ENCODE measurements at regions not wholly inside any gene's neighbourhood (a gene's known extent, or its start where the extent isn't known, plus 50 kb on each side); places are given as distances from the start of the nearest gene placed in this dataset.

- TF ChIP-seq SIN3A (IDR thresholded peaks at IDR 0.05; ENCODE audit: borderline replicate concordance, insufficient read depth, low read length), result no peak
- no peak for TF ChIP-seq FOXP2 (optimal IDR thresholded peaks at IDR 0.05; ENCODE audit: borderline replicate concordance, extremely low read depth, extremely low read length, insufficient read depth)
- no peak for TF ChIP-seq POLR2AphosphoS5 (IDR thresholded peaks at IDR 0.05; ENCODE audit: low read depth, low read length)
- TF ChIP-seq TAF1 (IDR thresholded peaks at IDR 0.05; ENCODE audit: borderline replicate concordance, insufficient read depth, low read length), result no peak
Observed at GRCh38 chr17:74133740-74134139, 69.7 kb upstream of the RPL38 start.

- TF ChIP-seq FOXP2 (optimal IDR thresholded peaks at IDR 0.05; ENCODE audit: borderline replicate concordance, extremely low read depth, extremely low read length, insufficient read depth) (no peak), TAF1 (IDR thresholded peaks at IDR 0.05; ENCODE audit: borderline replicate concordance, insufficient read depth, low read length) (no peak), REST (IDR thresholded peaks at IDR 0.05; ENCODE audit: insufficient read depth in 1 of 2, low read depth in 2 of 2, low read length in 2 of 2) (no peak), SIN3A (IDR thresholded peaks at IDR 0.05; ENCODE audit: borderline replicate concordance, insufficient read depth, low read length) (no peak), POLR2AphosphoS5 (IDR thresholded peaks at IDR 0.05; ENCODE audit: low read depth, low read length) (no peak)
Observed at GRCh38 chr17:74134991-74135390, 68.5 kb upstream of the RPL38 start.

GRCh38 chr17:74135391-74136167 is 67.9 kb upstream of the RPL38 start:
- TF ChIP-seq REST (IDR thresholded peaks at IDR 0.05; ENCODE audit: insufficient read depth in 1 of 2, low read depth in 2 of 2, low read length in 2 of 2) (no peak), SIN3A (IDR thresholded peaks at IDR 0.05; ENCODE audit: borderline replicate concordance, insufficient read depth, low read length) (no peak), TAF1 (IDR thresholded peaks at IDR 0.05; ENCODE audit: borderline replicate concordance, insufficient read depth, low read length) (no peak), POLR2AphosphoS5 (IDR thresholded peaks at IDR 0.05; ENCODE audit: low read depth, low read length) (no peak), FOXP2 (optimal IDR thresholded peaks at IDR 0.05; ENCODE audit: borderline replicate concordance, extremely low read depth, extremely low read length, insufficient read depth) (no peak)

- TF ChIP-seq FOXP2 (optimal IDR thresholded peaks at IDR 0.05; ENCODE audit: borderline replicate concordance, extremely low read depth, extremely low read length, insufficient read depth), result no peak
- TF ChIP-seq SIN3A (IDR thresholded peaks at IDR 0.05; ENCODE audit: borderline replicate concordance, insufficient read depth, low read length), result no peak
- TF ChIP-seq POLR2AphosphoS5 (IDR thresholded peaks at IDR 0.05; ENCODE audit: low read depth, low read length), result no peak
- TF ChIP-seq TAF1 (IDR thresholded peaks at IDR 0.05; ENCODE audit: borderline replicate concordance, insufficient read depth, low read length), result no peak
- no peak for TF ChIP-seq REST (IDR thresholded peaks at IDR 0.05; ENCODE audit: insufficient read depth in 1 of 2, low read depth in 2 of 2, low read length in 2 of 2)
Observed at GRCh38 chr17:74137416-74137815, 66.1 kb upstream of the RPL38 start.

GRCh38 chr17:74139120-74139519 is 64.4 kb upstream of the RPL38 start:
- TF ChIP-seq FOXP2 (optimal IDR thresholded peaks at IDR 0.05; ENCODE audit: borderline replicate concordance, extremely low read depth, extremely low read length, insufficient read depth) (no peak), SIN3A (IDR thresholded peaks at IDR 0.05; ENCODE audit: borderline replicate concordance, insufficient read depth, low read length) (no peak), POLR2AphosphoS5 (IDR thresholded peaks at IDR 0.05; ENCODE audit: low read depth, low read length) (no peak)

GRCh38 chr17:74140282-74140681 is 63.2 kb upstream of the RPL38 start:
- TF ChIP-seq REST (IDR thresholded peaks at IDR 0.05; ENCODE audit: insufficient read depth in 1 of 2, low read depth in 2 of 2, low read length in 2 of 2), result no peak
- no peak for TF ChIP-seq POLR2AphosphoS5 (IDR thresholded peaks at IDR 0.05; ENCODE audit: low read depth, low read length)
- no peak for TF ChIP-seq TAF1 (IDR thresholded peaks at IDR 0.05; ENCODE audit: borderline replicate concordance, insufficient read depth, low read length)
- no peak for TF ChIP-seq SIN3A (IDR thresholded peaks at IDR 0.05; ENCODE audit: borderline replicate concordance, insufficient read depth, low read length)
- no peak for TF ChIP-seq FOXP2 (optimal IDR thresholded peaks at IDR 0.05; ENCODE audit: borderline replicate concordance, extremely low read depth, extremely low read length, insufficient read depth)

Data from PFSK-1 (cell line).